Iris pigment epithelial cell (primary cell): ENCODE measurements at regions not wholly inside any gene's neighbourhood (a gene's known extent, or its start where the extent isn't known, plus 50 kb on each side); places are given as distances from the start of the nearest gene placed in this dataset.
"Not testable (repeated sequence)": the region's sequence is repeated elsewhere in the genome, so short reads cannot be mapped to it uniquely, and the experiment has no call there.

Source experiments
- DNase-seq: peaks from one replicate; pipeline ENCODE4 v3.0.0-alpha.2; 2011; ENCODE audit warnings: low read depth

- DNase-seq: not testable (repeated sequence)
These were observed 298.3 kb upstream of the MAP3K7 start for GRCh38 chr6:90885137-90885536.

GRCh38 chr6:90877616-90878015, 290.7 kb upstream of the MAP3K7 start:
- DNase-seq: no peak

GRCh38 chr6:90874931-90875330, 288.1 kb upstream of the MAP3K7 start:
- no peak for DNase-seq

GRCh38 chr6:90872981-90873380, 286.1 kb upstream of the MAP3K7 start:
- DNase-seq: no peak

GRCh38 chr6:90870561-90870960, 283.7 kb upstream of the MAP3K7 start:
- DNase-seq: no peak

- DNase-seq: no peak
These were observed 281.8 kb upstream of the MAP3K7 start for GRCh38 chr6:90868656-90869055.

- DNase-seq: no peak
These were observed 281.4 kb upstream of the MAP3K7 start for GRCh38 chr6:90868256-90868655.

- DNase-seq: no peak
These were observed 278.6 kb upstream of the MAP3K7 start for GRCh38 chr6:90865513-90865912.

GRCh38 chr6:90863043-90863442, 276.2 kb upstream of the MAP3K7 start:
- DNase-seq: no peak

- peak; percentile 3 for DNase-seq
These were observed 274.1 kb upstream of the MAP3K7 start for GRCh38 chr6:90860822-90861601.

- DNase-seq: no peak
These were observed 272.7 kb upstream of the MAP3K7 start for GRCh38 chr6:90859612-90860011.

- no peak for DNase-seq
These were observed 272.2 kb upstream of the MAP3K7 start for GRCh38 chr6:90859056-90859455.

GRCh38 chr6:90849686-90850085, 262.8 kb upstream of the MAP3K7 start:
- DNase-seq: no peak

- DNase-seq: peak; percentile 2
These were observed 260.0 kb upstream of the MAP3K7 start for GRCh38 chr6:90846824-90847223.

- DNase-seq: no peak
These were observed 248.8 kb upstream of the MAP3K7 start for GRCh38 chr6:90835596-90836212.

GRCh38 chr6:90829311-90829710, 242.4 kb upstream of the MAP3K7 start:
- DNase-seq: no peak

GRCh38 chr6:90820436-90820835, 233.6 kb upstream of the MAP3K7 start:
- no peak for DNase-seq

GRCh38 chr6:90819483-90819882, 232.6 kb upstream of the MAP3K7 start:
- DNase-seq: no peak

GRCh38 chr6:90818163-90818562, 231.3 kb upstream of the MAP3K7 start:
- DNase-seq: no peak

GRCh38 chr6:90816764-90817163, 229.9 kb upstream of the MAP3K7 start:
- DNase-seq: no peak

- no peak for DNase-seq
These were observed 224.8 kb upstream of the MAP3K7 start for GRCh38 chr6:90811596-90812226.

GRCh38 chr6:90809035-90809434, 222.2 kb upstream of the MAP3K7 start:
- DNase-seq: no peak
